ENCODE measurements at regions not wholly inside any gene's neighbourhood (a gene's known extent, or its start where the extent isn't known, plus 50 kb on each side); places are given as distances from the start of the nearest gene placed in this dataset.

GRCh38 chr2:150997066-150997465 lies 264.6 kb downstream of the RBM43 start:
- H3K4me3 ChIP-seq: no peak overlapping the region
- no peaks in the 10 kb centered on the region for H3K27me3 ChIP-seq
- H3K4me2 ChIP-seq: no peak overlapping the region
- TF ChIP-seq Cebpa-rat (IDR thresholded peaks at IDR 0.05): no peak
- no peak overlapping the region for H3K27ac ChIP-seq
- H3K36me3 ChIP-seq: no peaks in the 10 kb centered on the region
- no peak overlapping the region for H3K9ac ChIP-seq
- H3K9me3 ChIP-seq: no peaks in the 10 kb centered on the region
- H4K20me1 ChIP-seq: no peaks in the 10 kb centered on the region
- no peaks in the 10 kb centered on the region for H3K4me1 ChIP-seq

- no peak overlapping the region for H3K4me2 ChIP-seq
- no peak for TF ChIP-seq Cebpa-rat (IDR thresholded peaks at IDR 0.05)
- no peak overlapping the region for H3K4me3 ChIP-seq
- H3K4me1 ChIP-seq: no peaks in the 10 kb centered on the region
- no peaks in the 10 kb centered on the region for H3K36me3 ChIP-seq
- no peak overlapping the region for H3K9ac ChIP-seq
- H3K27me3 ChIP-seq: no peaks in the 10 kb centered on the region
- H3K9me3 ChIP-seq: peaks cover 12% of the 10 kb centered on the region
- no peak overlapping the region for H3K27ac ChIP-seq
- no peaks in the 10 kb centered on the region for H4K20me1 ChIP-seq
Measured at GRCh38 chr2:150994076-150994475, 267.6 kb downstream of the RBM43 start.

GRCh38 chr2:150989969-150990368 lies 271.7 kb downstream of the RBM43 start:
- Histone ChIP-seq H3K36me3 (no peaks in the 10 kb centered on the region), H3K4me2 (no peak overlapping the region), H3K9ac (no peak overlapping the region), H3K9me3 (peaks cover 27% of the 10 kb centered on the region), H4K20me1 (no peaks in the 10 kb centered on the region), H3K27me3 (no peaks in the 10 kb centered on the region), H3K4me1 (0 out of 2 replicates have a peak, but pooled peaks cover 8% of the 10 kb centered on the region), H3K27ac (no peak overlapping the region), H3K4me3 (no peak overlapping the region)
- TF ChIP-seq Cebpa-rat (IDR thresholded peaks at IDR 0.05): no peak

- Histone ChIP-seq H3K4me2 (no peak overlapping the region), H3K4me3 (no peak overlapping the region), H3K9me3 (peaks cover 24% of the 10 kb centered on the region), H3K27ac (no peak overlapping the region), H4K20me1 (no peaks in the 10 kb centered on the region), H3K27me3 (no peaks in the 10 kb centered on the region), H3K9ac (no peak overlapping the region), H3K36me3 (no peaks in the 10 kb centered on the region), H3K4me1 (0 out of 2 replicates have a peak, but pooled peaks cover 8% of the 10 kb centered on the region)
- TF ChIP-seq Cebpa-rat (IDR thresholded peaks at IDR 0.05): no peak
Measured at GRCh38 chr2:150985741-150986140, 275.9 kb downstream of the RBM43 start.

- Histone ChIP-seq H3K9me3 (peaks cover 15% of the 10 kb centered on the region), H3K4me3 (no peak overlapping the region), H3K36me3 (no peaks in the 10 kb centered on the region), H3K9ac (no peak overlapping the region), H3K27me3 (no peaks in the 10 kb centered on the region), H3K4me2 (no peak overlapping the region), H3K4me1 (0 out of 2 replicates have a peak, but pooled peaks cover 8% of the 10 kb centered on the region), H3K27ac (no peak overlapping the region), H4K20me1 (no peaks in the 10 kb centered on the region)
- no peak for TF ChIP-seq Cebpa-rat (IDR thresholded peaks at IDR 0.05)
Measured at GRCh38 chr2:150983314-150983897, 278.3 kb downstream of the RBM43 start.

- Histone ChIP-seq H3K27ac (no peak overlapping the region), H4K20me1 (no peaks in the 10 kb centered on the region), H3K9ac (no peak overlapping the region), H3K4me2 (no peak overlapping the region), H3K9me3 (peaks cover 5% of the 10 kb centered on the region), H3K4me1 (0 out of 2 replicates have a peak, but pooled peaks cover 8% of the 10 kb centered on the region), H3K36me3 (no peaks in the 10 kb centered on the region), H3K27me3 (no peaks in the 10 kb centered on the region), H3K4me3 (no peak overlapping the region)
- no peak for TF ChIP-seq Cebpa-rat (IDR thresholded peaks at IDR 0.05)
Measured at GRCh38 chr2:150981826-150982225, 279.8 kb downstream of the RBM43 start.

- no peak overlapping the region for H3K4me2 ChIP-seq
- H3K27ac ChIP-seq: no peak overlapping the region
- H3K4me3 ChIP-seq: no peak overlapping the region
- H3K27me3 ChIP-seq: no peaks in the 10 kb centered on the region
- no peak for TF ChIP-seq Cebpa-rat (IDR thresholded peaks at IDR 0.05)
- H3K9ac ChIP-seq: no peak overlapping the region
- H3K9me3 ChIP-seq: no peaks in the 10 kb centered on the region
- H3K4me1 ChIP-seq: no peaks in the 10 kb centered on the region
- no peaks in the 10 kb centered on the region for H3K36me3 ChIP-seq
- H4K20me1 ChIP-seq: no peaks in the 10 kb centered on the region
Measured at GRCh38 chr2:150978053-150978452, 283.6 kb downstream of the RBM43 start.

- Histone ChIP-seq H3K27ac (no peak overlapping the region), H3K4me1 (no peaks in the 10 kb centered on the region), H3K4me3 (no peak overlapping the region), H3K9ac (no peak overlapping the region), H3K9me3 (no peaks in the 10 kb centered on the region), H3K27me3 (no peaks in the 10 kb centered on the region), H4K20me1 (no peaks in the 10 kb centered on the region), H3K36me3 (no peaks in the 10 kb centered on the region), H3K4me2 (no peak overlapping the region)
- TF ChIP-seq Cebpa-rat (IDR thresholded peaks at IDR 0.05): no peak
Measured at GRCh38 chr2:150977296-150977695, 284.4 kb downstream of the RBM43 start.

- Histone ChIP-seq H3K9me3 (no peaks in the 10 kb centered on the region), H3K27me3 (no peaks in the 10 kb centered on the region), H3K4me1 (no peaks in the 10 kb centered on the region), H3K27ac (no peak overlapping the region), H3K4me2 (no peak overlapping the region), H3K4me3 (no peak overlapping the region), H3K36me3 (no peaks in the 10 kb centered on the region), H3K9ac (no peak overlapping the region), H4K20me1 (no peaks in the 10 kb centered on the region)
- TF ChIP-seq Cebpa-rat (IDR thresholded peaks at IDR 0.05): no peak
Measured at GRCh38 chr2:150976604-150977003, 285.1 kb downstream of the RBM43 start.

- H3K27ac ChIP-seq: no peak overlapping the region
- H3K9me3 ChIP-seq: no peaks in the 10 kb centered on the region
- H3K4me2 ChIP-seq: no peak overlapping the region
- no peaks in the 10 kb centered on the region for H3K4me1 ChIP-seq
- no peaks in the 10 kb centered on the region for H3K27me3 ChIP-seq
- H3K36me3 ChIP-seq: no peaks in the 10 kb centered on the region
- no peaks in the 10 kb centered on the region for H4K20me1 ChIP-seq
- TF ChIP-seq Cebpa-rat (IDR thresholded peaks at IDR 0.05): no peak
- H3K4me3 ChIP-seq: no peak overlapping the region
- H3K9ac ChIP-seq: no peak overlapping the region
Measured at GRCh38 chr2:150974864-150975263, 286.8 kb downstream of the RBM43 start.

- Histone ChIP-seq H3K36me3 (no peaks in the 10 kb centered on the region), H4K20me1 (no peaks in the 10 kb centered on the region), H3K9me3 (no peaks in the 10 kb centered on the region), H3K27ac (no peak overlapping the region), H3K4me2 (no peak overlapping the region), H3K4me3 (no peak overlapping the region), H3K9ac (no peak overlapping the region), H3K27me3 (no peaks in the 10 kb centered on the region), H3K4me1 (no peaks in the 10 kb centered on the region)
- TF ChIP-seq Cebpa-rat (IDR thresholded peaks at IDR 0.05): no peak
Measured at GRCh38 chr2:150974234-150974633, 287.4 kb downstream of the RBM43 start.

Data from BLaER1 (cell line).